ENCODE measurements at regions not wholly inside any gene's neighbourhood (a gene's known extent, or its start where the extent isn't known, plus 50 kb on each side); places are given as distances from the start of the nearest gene placed in this dataset.

DNA sequence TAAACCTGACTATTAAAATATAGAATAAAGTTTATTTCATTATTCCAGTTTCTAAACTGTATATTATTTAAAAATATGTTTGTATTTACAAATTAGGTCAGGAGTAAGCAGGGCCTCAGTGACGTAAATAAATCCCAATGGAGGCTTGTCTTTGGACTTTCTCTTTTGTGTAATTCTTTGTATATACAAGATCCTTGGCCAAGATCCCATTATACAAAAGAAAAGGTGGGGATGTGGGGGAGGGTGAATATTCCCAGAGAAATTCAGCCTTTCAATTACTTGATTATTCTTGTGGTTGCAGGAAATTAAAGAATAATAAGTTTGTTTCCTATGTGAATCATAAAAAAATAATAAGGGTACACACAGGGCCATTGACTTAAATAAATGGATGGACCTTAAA lies 178.7 kb upstream of the PRPS1L1 start:
- TF ChIP-seq IRF2 (CRISPR knock-in tag; IDR thresholded peaks at IDR 0.05; ENCODE audit: borderline replicate concordance, low read depth), result no peak
- TF ChIP-seq, protein P1, sequence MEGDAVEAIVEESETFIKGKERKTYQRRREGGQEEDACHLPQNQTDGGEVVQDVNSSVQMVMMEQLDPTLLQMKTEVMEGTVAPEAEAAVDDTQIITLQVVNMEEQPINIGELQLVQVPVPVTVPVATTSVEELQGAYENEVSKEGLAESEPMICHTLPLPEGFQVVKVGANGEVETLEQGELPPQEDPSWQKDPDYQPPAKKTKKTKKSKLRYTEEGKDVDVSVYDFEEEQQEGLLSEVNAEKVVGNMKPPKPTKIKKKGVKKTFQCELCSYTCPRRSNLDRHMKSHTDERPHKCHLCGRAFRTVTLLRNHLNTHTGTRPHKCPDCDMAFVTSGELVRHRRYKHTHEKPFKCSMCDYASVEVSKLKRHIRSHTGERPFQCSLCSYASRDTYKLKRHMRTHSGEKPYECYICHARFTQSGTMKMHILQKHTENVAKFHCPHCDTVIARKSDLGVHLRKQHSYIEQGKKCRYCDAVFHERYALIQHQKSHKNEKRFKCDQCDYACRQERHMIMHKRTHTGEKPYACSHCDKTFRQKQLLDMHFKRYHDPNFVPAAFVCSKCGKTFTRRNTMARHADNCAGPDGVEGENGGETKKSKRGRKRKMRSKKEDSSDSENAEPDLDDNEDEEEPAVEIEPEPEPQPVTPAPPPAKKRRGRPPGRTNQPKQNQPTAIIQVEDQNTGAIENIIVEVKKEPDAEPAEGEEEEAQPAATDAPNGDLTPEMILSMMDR (IDR thresholded peaks at IDR 0.05), result no peak
- no peak for TF ChIP-seq ZNF121 (CRISPR knock-in tag; IDR thresholded peaks at IDR 0.05)
- no peak for TF ChIP-seq JUN (CRISPR knock-in tag; IDR thresholded peaks at IDR 0.05)
